K562 (cell line): ENCODE measurements at regions not wholly inside any gene's neighbourhood (a gene's known extent, or its start where the extent isn't known, plus 50 kb on each side); places are given as distances from the start of the nearest gene placed in this dataset.

Experiments used
- COPS2 ChIP-seq: fragments of 450-650 bp; conservative IDR thresholded peaks from 2 replicates; pipeline ENCODE4 v1.6.1; 2016; ENCODE audit warnings: mild to moderate bottlenecking, moderate library complexity
- CREB1 ChIP-seq, 2 experiments: sonication (generic) in 1 of 2; formaldehyde crosslinking in 1 of 2; IDR thresholded peaks; 2 replicates each; pipeline versions ENCODE4 v1.6.1 to v1.8.0; 2012 to 2022; ENCODE audit warnings: inconsistent platforms in 1 of 2, mild to moderate bottlenecking in 1 of 2, missing genetic modification reagents in 1 of 2, moderate library complexity in 1 of 2
- E2F6 ChIP-seq, 2 experiments: IDR thresholded peaks; 2 replicates each; pipeline ENCODE4 v1.6.1; 2011; ENCODE audit warnings: borderline replicate concordance in 1 of 2, control low read depth in 1 of 2, low read depth in 1 of 2, low read length in 1 of 2, mild to moderate bottlenecking in 1 of 2, mixed read lengths in 1 of 2, moderate library complexity in 1 of 2; ENCODE audit not compliant: insufficient read depth in 1 of 2, insufficient read length in 1 of 2, poor library complexity in 1 of 2, severe bottlenecking in 1 of 2; ENCODE audit errors: extremely low read depth in 1 of 2
- NFRKB ChIP-seq: fragments of 450-650 bp; IDR thresholded peaks from 2 replicates; pipeline ENCODE4 v1.6.1; 2016; ENCODE audit warnings: low read depth
- PKNOX1 ChIP-seq: fragments of 450-650 bp; IDR thresholded peaks from 2 replicates; pipeline ENCODE4 v1.6.1; 2016
- POLR2AphosphoS2 ChIP-seq: IDR thresholded peaks from 2 replicates; pipeline ENCODE4 v1.6.1; 2012; ENCODE audit warnings: low read length, improper control_type of control experiment
- PTRF ChIP-seq: fragments of 450-650 bp; IDR thresholded peaks from 2 replicates; pipeline ENCODE4 v1.6.1; 2016; ENCODE audit warnings: mild to moderate bottlenecking, missing genetic modification characterization, missing compliant biosample characterization
- ZNF121 ChIP-seq: sonication (generic); formaldehyde crosslinking; conservative IDR thresholded peaks from 2 replicates; pipeline ENCODE4 v1.8.0; 2022; ENCODE audit warnings: missing genetic modification reagents
- ZNF146 ChIP-seq: IDR thresholded peaks from one replicate; pipeline ENCODE4 v1.6.1; 2018; ENCODE audit warnings: missing compliant biosample characterization; ENCODE audit not compliant: unreplicated experiment
- TF ChIP-seq, protein P1 (sequence below), 3 experiments: IDR thresholded peaks in 2 of 3; conservative IDR thresholded peaks in 1 of 3; 2 replicates each; pipeline ENCODE4 v1.5.1; 2011 to 2012; ENCODE audit warnings: low read length in 3 of 3, mild to moderate bottlenecking in 3 of 3, control low read depth in 2 of 3, improper control_type of control experiment in 1 of 3, inconsistent platforms in 1 of 3, low read depth in 1 of 3, mixed read lengths in 1 of 3, moderate library complexity in 1 of 3; ENCODE audit not compliant: insufficient read depth in 2 of 3
- TF ChIP-seq, protein P2 (sequence below): fragments of 250-450 bp; sonication (Bioruptor Pico); IDR thresholded peaks from 2 replicates; pipeline ENCODE4 v1.4.0; 2020; ENCODE audit warnings: mild to moderate bottlenecking

- TF ChIP-seq E2F6 (IDR thresholded peaks at IDR 0.05; ENCODE audit: borderline replicate concordance in 1 of 2, extremely low read depth in 1 of 2, insufficient read depth in 1 of 2, insufficient read length in 1 of 2, low read depth in 1 of 2, low read length in 1 of 2, poor library complexity in 1 of 2, severe bottlenecking in 1 of 2) (no peak), PTRF (tag) (no peak), PKNOX1 (no peak), NFRKB (no peak), ZNF121 (no peak), ZNF146 (CRISPR knock-in tag) (no peak), CREB1 (IDR thresholded peaks at IDR 0.05) (no peak), CREB1 (CRISPR knock-in tag; IDR thresholded peaks at IDR 0.05) (no peak), COPS2 (no peak), POLR2AphosphoS2 (no peak)
- TF ChIP-seq, protein P1, sequence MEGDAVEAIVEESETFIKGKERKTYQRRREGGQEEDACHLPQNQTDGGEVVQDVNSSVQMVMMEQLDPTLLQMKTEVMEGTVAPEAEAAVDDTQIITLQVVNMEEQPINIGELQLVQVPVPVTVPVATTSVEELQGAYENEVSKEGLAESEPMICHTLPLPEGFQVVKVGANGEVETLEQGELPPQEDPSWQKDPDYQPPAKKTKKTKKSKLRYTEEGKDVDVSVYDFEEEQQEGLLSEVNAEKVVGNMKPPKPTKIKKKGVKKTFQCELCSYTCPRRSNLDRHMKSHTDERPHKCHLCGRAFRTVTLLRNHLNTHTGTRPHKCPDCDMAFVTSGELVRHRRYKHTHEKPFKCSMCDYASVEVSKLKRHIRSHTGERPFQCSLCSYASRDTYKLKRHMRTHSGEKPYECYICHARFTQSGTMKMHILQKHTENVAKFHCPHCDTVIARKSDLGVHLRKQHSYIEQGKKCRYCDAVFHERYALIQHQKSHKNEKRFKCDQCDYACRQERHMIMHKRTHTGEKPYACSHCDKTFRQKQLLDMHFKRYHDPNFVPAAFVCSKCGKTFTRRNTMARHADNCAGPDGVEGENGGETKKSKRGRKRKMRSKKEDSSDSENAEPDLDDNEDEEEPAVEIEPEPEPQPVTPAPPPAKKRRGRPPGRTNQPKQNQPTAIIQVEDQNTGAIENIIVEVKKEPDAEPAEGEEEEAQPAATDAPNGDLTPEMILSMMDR (IDR thresholded peaks at IDR 0.05 in 2 of 3, conservative IDR thresholded peaks at IDR 0.05 in 1 of 3; ENCODE audit: insufficient read depth in 2 of 3, low read depth in 1 of 3, low read length in 3 of 3): no peak
- TF ChIP-seq, protein P2, sequence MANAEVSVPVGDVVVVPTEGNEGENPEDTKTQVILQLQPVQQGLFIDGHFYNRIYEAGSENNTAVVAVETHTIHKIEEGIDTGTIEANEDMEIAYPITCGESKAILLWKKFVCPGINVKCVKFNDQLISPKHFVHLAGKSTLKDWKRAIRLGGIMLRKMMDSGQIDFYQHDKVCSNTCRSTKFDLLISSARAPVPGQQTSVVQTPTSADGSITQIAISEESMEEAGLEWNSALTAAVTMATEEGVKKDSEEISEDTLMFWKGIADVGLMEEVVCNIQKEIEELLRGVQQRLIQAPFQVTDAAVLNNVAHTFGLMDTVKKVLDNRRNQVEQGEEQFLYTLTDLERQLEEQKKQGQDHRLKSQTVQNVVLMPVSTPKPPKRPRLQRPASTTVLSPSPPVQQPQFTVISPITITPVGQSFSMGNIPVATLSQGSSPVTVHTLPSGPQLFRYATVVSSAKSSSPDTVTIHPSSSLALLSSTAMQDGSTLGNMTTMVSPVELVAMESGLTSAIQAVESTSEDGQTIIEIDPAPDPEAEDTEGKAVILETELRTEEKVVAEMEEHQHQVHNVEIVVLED (CRISPR knock-in tag): no peak
These were observed 70.1 kb downstream of the NABP1 start for GRCh38 chr2:191748059-191748461.
